IPS DF 6.9 (cell line): ENCODE measurements at regions not wholly inside any gene's neighbourhood (a gene's known extent, or its start where the extent isn't known, plus 50 kb on each side); places are given as distances from the start of the nearest gene placed in this dataset.
"Not testable (repeated sequence)": the region's sequence is repeated elsewhere in the genome, so short reads cannot be mapped to it uniquely, and the experiment has no call there.

Experiments used
- DNase-seq: peaks from one replicate; pipeline ENCODE4 v3.0.0-alpha.2; 2013; ENCODE audit warnings: low read depth, low spot score
- H3K27ac ChIP-seq: one replicate; pipeline ENCODE4 v1.5.1; 2013; ENCODE audit warnings: low read length, control low read depth
- H3K27me3 ChIP-seq: 2 replicates; pipeline ENCODE4 v1.6.1; 2013; ENCODE audit warnings: mild to moderate bottlenecking, low read length; ENCODE audit not compliant: control insufficient read depth, insufficient read depth
- H3K36me3 ChIP-seq: 2 replicates; pipeline ENCODE4 v1.6.1; 2013; ENCODE audit warnings: low read length; ENCODE audit not compliant: control insufficient read depth, insufficient read depth
- H3K4me1 ChIP-seq: 2 replicates; pipeline ENCODE4 v1.6.1; 2013; ENCODE audit warnings: low read length; ENCODE audit not compliant: control insufficient read depth, insufficient read depth
- H3K4me3 ChIP-seq: 2 replicates; pipeline ENCODE4 v1.5.1; 2013; ENCODE audit warnings: mild to moderate bottlenecking, low read length
- H3K9me3 ChIP-seq: 2 replicates; pipeline ENCODE4 v1.6.1; 2013; ENCODE audit warnings: low read length, inconsistent platforms; ENCODE audit not compliant: control insufficient read depth, insufficient read depth
- WGBS: extraction: QIAGEN DNeasy Blood & Tissue Kit; methylation state at CpG from one replicate; pipeline ENCODE4 v1.1.7; 2013; ENCODE audit warnings: mixed read lengths, missing lambda C conversion rate; ENCODE audit not compliant: insufficient read length, insufficient coverage; 5-methylcytosine and 5-hydroxymethylcytosine counted together

DNA sequence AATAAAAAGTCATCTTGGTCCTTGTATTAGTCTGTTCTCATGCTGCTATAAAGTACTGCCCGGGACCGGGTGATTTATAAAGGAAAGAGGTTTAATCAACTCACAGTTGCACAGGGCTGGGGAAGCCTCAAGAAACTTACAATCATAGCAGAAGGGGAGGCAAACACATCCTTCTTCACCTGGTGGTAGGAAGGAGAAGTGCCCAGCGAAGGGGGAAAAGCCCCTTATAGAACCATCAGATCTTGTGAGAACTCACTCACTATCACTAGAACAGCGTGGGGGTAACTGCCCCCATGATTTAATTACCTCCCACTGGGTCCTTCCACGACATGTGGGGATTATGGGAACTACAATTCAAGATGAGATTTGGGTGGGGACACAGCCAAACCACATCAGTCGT lies 215.0 kb downstream of the CDRT15L2 start:
- H3K27me3 ChIP-seq, DNase-seq: not testable (repeated sequence)

DNA sequence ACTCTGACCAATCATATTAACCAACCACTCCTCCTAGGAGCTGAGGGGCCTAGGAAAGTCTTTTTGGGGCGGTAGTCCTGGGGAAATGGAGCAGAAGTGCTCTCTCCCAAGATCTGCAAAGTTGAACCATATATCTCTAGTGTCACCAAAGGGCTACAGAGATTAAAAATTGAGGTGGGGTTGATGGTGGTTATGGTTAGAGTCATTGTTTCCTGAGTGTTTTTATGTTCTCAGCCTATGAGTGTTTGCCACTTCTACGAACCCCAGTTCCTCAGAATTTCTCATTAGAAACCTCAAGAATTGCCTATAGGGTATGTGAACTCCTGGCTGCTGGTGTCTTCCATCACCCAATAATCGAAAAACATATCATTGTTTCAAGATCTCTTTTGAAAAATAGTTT lies 217.8 kb downstream of the CDRT15L2 start:
- H3K27ac ChIP-seq: no peak overlapping the region
- no CpG with 5 or more reads among the region's 3 CpGs for WGBS
- no peaks in the 10 kb centered on the region for H3K36me3 ChIP-seq
- no peaks in the 10 kb centered on the region for H3K9me3 ChIP-seq
- no peak overlapping the region for H3K4me3 ChIP-seq
- no peak for DNase-seq
- H3K4me1 ChIP-seq: no peaks in the 10 kb centered on the region
- H3K27me3 ChIP-seq: no peaks in the 10 kb centered on the region

More for the DNA sequence above, 215.0 kb downstream of the CDRT15L2 start:
- H3K9me3 ChIP-seq, H3K27ac ChIP-seq, H3K36me3 ChIP-seq, H3K4me1 ChIP-seq, H3K4me3 ChIP-seq: not testable (repeated sequence)
- WGBS: no CpG with 5 or more reads among the region's 6 CpGs

DNA sequence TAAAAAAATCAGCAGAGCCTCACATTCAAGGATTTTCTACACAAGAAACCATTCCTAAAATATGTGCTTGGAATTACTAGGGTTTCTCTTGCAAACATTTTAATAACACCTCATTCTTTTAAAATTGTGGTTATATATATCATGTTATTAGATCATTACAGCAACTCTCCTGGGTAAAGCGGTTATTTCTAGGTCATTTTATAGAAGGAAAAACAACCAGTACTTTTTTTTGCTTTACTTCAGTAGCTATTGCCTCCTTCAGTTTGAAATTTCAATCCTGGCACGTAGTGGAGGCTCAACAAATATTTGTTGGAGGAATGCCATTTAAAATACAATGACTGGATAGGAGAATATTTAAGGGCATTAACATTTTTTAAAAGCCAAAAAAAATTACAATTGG lies 220.6 kb downstream of the CDRT15L2 start:
- Histone ChIP-seq H3K27ac (no peak overlapping the region), H3K36me3 (no peaks in the 10 kb centered on the region), H3K9me3 (no peaks in the 10 kb centered on the region), H3K4me1 (no peaks in the 10 kb centered on the region), H3K27me3 (no peaks in the 10 kb centered on the region), H3K4me3 (no peak overlapping the region)
- no CpG with 5 or more reads among the region's 2 CpGs for WGBS
- DNase-seq: no peak

GRCh38 chr17:20805751-20806150 lies 226.2 kb downstream of the CDRT15L2 start:
- no peaks in the 10 kb centered on the region for H3K36me3 ChIP-seq
- H3K4me1 ChIP-seq: no peaks in the 10 kb centered on the region
- DNase-seq: no peak
- WGBS: no CpG with 5 or more reads among the region's 3 CpGs
- no peaks in the 10 kb centered on the region for H3K27me3 ChIP-seq
- H3K9me3 ChIP-seq: no peaks in the 10 kb centered on the region
- H3K4me3 ChIP-seq: no peak overlapping the region
- H3K27ac ChIP-seq: no peak overlapping the region

DNA sequence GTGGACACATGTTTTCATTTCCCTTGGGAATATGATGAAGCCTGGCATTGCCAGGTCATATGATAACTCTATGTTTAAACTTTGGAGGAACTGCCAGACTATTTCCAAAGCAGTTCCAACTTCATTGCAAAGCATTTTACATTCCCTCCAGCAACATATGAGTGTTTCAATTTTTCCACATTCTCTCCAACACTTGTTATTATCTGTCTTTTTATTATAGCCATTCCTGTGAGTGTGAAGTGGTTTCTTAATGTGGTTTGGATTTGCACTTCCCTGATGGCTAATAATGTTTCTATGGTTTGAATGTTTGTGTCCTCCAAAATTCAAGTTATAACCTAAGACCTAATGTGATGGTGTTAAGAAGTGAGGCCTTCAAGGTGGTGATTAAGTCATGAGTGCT lies 228.0 kb downstream of the CDRT15L2 start:
- not testable (repeated sequence) for H3K27me3 ChIP-seq, H3K27ac ChIP-seq, H3K4me3 ChIP-seq, H3K36me3 ChIP-seq, DNase-seq, H3K9me3 ChIP-seq, H3K4me1 ChIP-seq

- H3K9me3 ChIP-seq, H3K4me1 ChIP-seq, DNase-seq, H3K36me3 ChIP-seq, H3K4me3 ChIP-seq, H3K27me3 ChIP-seq, H3K27ac ChIP-seq: not testable (repeated sequence)
- no CpG with 5 or more reads among the region's 5 CpGs for WGBS
Observed at GRCh38 chr17:20815410-20815809, 227.4 kb downstream of the USP22 start.

DNA sequence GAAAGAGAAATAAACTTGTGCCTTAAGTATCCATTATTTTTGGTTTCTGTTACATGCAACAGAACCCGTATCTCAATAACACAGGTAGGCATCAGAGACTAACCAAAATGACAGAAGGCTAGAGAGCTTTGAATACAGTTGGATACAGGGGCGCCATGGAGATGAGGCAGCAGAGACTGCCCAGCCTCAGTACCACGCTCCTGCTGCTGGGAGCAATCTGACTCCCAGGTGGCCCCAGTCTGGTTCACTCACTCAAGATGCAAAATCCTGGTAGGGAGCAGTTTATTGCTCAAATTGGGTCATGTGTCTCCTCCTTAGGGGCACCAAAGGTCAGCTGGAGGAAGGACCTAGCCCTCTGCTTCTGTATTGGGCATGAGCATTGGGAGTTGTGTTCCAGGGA lies 218.9 kb downstream of the USP22 start:
- Histone ChIP-seq H3K27me3 (no peaks in the 10 kb centered on the region), H3K4me3 (no peak overlapping the region), H3K27ac (no peak overlapping the region), H3K4me1 (no peaks in the 10 kb centered on the region), H3K36me3 (no peaks in the 10 kb centered on the region), H3K9me3 (no peaks in the 10 kb centered on the region)
- no peak for DNase-seq
- WGBS: no CpG with 5 or more reads among the region's 3 CpGs

DNA sequence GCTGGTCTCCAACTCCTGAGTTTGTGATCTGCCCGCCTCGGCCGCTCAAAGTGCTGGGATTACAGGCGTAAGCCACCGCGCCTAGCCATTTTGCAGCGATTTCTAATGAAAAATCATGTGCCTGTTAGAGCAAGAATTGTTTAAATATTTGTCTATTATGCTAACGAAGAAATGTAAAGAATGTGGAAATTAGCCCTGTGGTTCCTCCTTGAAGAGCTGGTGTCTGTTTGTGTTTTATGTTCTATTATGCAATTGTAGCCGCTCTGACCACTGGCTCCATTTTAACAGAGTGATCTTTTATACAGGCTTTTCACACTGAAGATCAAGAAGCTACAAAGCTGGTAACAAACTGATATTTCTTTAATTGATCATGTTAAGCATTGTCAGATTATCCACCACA lies 217.3 kb downstream of the USP22 start:
- WGBS: no CpG with 5 or more reads among the region's 9 CpGs
- Histone ChIP-seq H3K27ac (no peak overlapping the region), H3K36me3 (no peaks in the 10 kb centered on the region), H3K4me1 (no peaks in the 10 kb centered on the region), H3K9me3 (no peaks in the 10 kb centered on the region), H3K4me3 (no peak overlapping the region), H3K27me3 (no peaks in the 10 kb centered on the region)
- DNase-seq: no peak

- not testable (repeated sequence) for H3K27me3 ChIP-seq, DNase-seq, H3K9me3 ChIP-seq, H3K36me3 ChIP-seq, H3K4me3 ChIP-seq, H3K4me1 ChIP-seq, H3K27ac ChIP-seq
- no CpG with 5 or more reads among the region's 23 CpGs for WGBS
Observed at GRCh38 chr17:20840453-20840852, 202.4 kb downstream of the USP22 start.

GRCh38 chr17:20840987-20841865 lies 201.6 kb downstream of the USP22 start:
- not testable (repeated sequence) for H3K27me3 ChIP-seq, H3K36me3 ChIP-seq, H3K4me1 ChIP-seq, H3K9me3 ChIP-seq, H3K4me3 ChIP-seq, DNase-seq, H3K27ac ChIP-seq
- WGBS: no CpG with 5 or more reads among the region's 62 CpGs

- H3K36me3 ChIP-seq, H3K27me3 ChIP-seq, H3K4me3 ChIP-seq, H3K4me1 ChIP-seq, DNase-seq, H3K27ac ChIP-seq, H3K9me3 ChIP-seq: not testable (repeated sequence)
- WGBS: no CpG with 5 or more reads among the region's 14 CpGs
Observed at GRCh38 chr17:20842012-20842411, 200.8 kb downstream of the USP22 start.
